ENCODE measurements at regions not wholly inside any gene's neighbourhood (a gene's known extent, or its start where the extent isn't known, plus 50 kb on each side); places are given as distances from the start of the nearest gene placed in this dataset.

DNA sequence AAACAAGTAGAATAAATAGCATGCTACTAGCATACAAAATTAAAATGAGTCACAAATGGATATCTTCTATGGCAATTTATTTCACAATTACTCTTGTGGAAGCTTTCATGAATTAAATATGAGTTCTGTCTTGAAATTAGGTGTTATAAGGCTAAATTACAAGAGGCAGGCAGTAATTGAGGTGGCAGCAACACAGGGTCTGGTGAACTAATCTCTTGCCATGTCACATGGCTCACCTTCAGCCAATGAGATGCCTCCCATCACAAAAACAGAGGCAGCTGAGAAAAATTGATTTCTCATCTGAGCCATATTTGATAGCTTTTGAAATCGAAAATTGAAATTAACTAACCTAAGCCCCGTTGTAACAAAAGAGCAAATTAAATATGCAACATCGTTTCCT, 268.8 kb downstream of the NR2F2 start:
- no peak overlapping the region for H3K9ac ChIP-seq (replicated peaks; ENCODE audit: extremely low read depth, insufficient read depth, low read length)
- H3K4me3 ChIP-seq (replicated peaks in 1 of 3; ENCODE audit: insufficient read depth in 1 of 3, low read depth in 1 of 3, low read length in 3 of 3) = no peak overlapping the region
- DNase-seq (ENCODE audit: low read depth, low spot score) (no peak), FAIRE-seq (no peak)
- POLR2A ChIA-PET = no interaction called here
- BruUV-seq (replicated peaks) = no TSS peak
- no peak overlapping the region for H3K27ac ChIP-seq (ENCODE audit: insufficient read depth, low read depth, low read length)
- H3K4me1 ChIP-seq (ENCODE audit: control insufficient read depth, extremely low read depth, insufficient read depth, low read length) = no peaks in the 10 kb centered on the region
- H3K36me3 ChIP-seq (ENCODE audit: control insufficient read depth in 2 of 2, extremely low read depth in 1 of 2, insufficient read depth in 2 of 2, low read length in 2 of 2) = no peaks in the 10 kb centered on the region
- intact Hi-C loops (cut with micrococcal nuclease) (no loop called here), dilution Hi-C loops (cut with MboI; ENCODE audit: extremely low pct_ligation_motif_present, low sequenced_read_pairs) (no loop called here)
- no peaks in the 10 kb centered on the region for H3K9me1 ChIP-seq (replicated peaks; ENCODE audit: control insufficient read depth, extremely low read depth, insufficient read depth, low read length)
- no peaks in the 10 kb centered on the region for H4K20me1 ChIP-seq (replicated peaks; ENCODE audit: control insufficient read depth, extremely low read depth, insufficient read depth, low read length)
- TF ChIP-seq, protein P1, sequence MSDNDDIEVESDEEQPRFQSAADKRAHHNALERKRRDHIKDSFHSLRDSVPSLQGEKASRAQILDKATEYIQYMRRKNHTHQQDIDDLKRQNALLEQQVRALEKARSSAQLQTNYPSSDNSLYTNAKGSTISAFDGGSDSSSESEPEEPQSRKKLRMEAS (IDR thresholded peaks at IDR 0.05; ENCODE audit: insufficient read depth, insufficient read length) = no peak
- TF ChIP-seq JUN (IDR thresholded peaks at IDR 0.05; ENCODE audit: borderline replicate concordance, insufficient read depth, insufficient read length, low read depth) (no peak), GATA2 (IDR thresholded peaks at IDR 0.05; ENCODE audit: insufficient read depth, insufficient read length, low read depth, low read length) (no peak), FOS (IDR thresholded peaks at IDR 0.05; ENCODE audit: borderline replicate concordance, insufficient read depth, low read length) (no peak), MYC (IDR thresholded peaks at IDR 0.05; ENCODE audit: low read depth, low read length) (no peak)
- H3K9me3 ChIP-seq (replicated peaks; ENCODE audit: control insufficient read depth, insufficient read depth, low read length) = no peaks in the 10 kb centered on the region
- no peak overlapping the region for H2AFZ ChIP-seq (ENCODE audit: low read depth, low read length)
- CTCF ChIA-PET = interaction anchor here (1.2 kb wide), 1 partner anchor 14 kb away, joined by 3 read pairs; no protein-coding TSS in a partner anchor
- H3K79me2 ChIP-seq (ENCODE audit: control insufficient read depth, insufficient read depth, low read length) = no peaks in the 10 kb centered on the region
- no peak overlapping the region for H3K4me2 ChIP-seq (ENCODE audit: insufficient read depth, low read length)
- H3K27me3 ChIP-seq (ENCODE audit: control insufficient read depth in 2 of 2, insufficient read depth in 2 of 2, low read length in 2 of 2) = no peaks in the 10 kb centered on the region

DNA sequence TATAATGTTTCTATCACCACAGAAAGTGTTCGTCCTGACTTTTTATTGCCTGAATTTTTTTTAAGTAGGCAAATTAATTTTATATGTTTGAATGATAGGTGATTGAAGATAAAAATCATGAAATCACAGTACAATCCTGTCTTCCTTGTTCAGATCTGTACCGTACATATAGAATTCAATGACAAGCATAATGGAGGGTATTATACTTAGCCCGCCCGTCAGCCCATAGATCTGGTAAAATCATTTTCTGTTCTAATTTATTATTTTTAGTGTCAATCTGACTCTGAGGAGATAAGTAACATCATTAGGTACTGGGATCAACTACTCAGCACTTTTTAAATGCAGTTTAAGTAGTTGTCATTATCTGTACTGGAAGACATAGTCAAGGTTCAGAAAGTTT, 269.9 kb downstream of the NR2F2 start:
- no peak overlapping the region for H3K4me2 ChIP-seq (ENCODE audit: insufficient read depth, low read length)
- intact Hi-C loops (cut with micrococcal nuclease) = no loop called here

More for the DNA sequence above, 269.9 kb downstream of the NR2F2 start:
- POLR2A ChIA-PET = no interaction called here
- no peaks in the 10 kb centered on the region for H3K9me1 ChIP-seq (replicated peaks; ENCODE audit: control insufficient read depth, extremely low read depth, insufficient read depth, low read length)
- H3K27ac ChIP-seq (ENCODE audit: insufficient read depth, low read depth, low read length) = no peak overlapping the region
- H3K27me3 ChIP-seq (ENCODE audit: control insufficient read depth in 2 of 2, insufficient read depth in 2 of 2, low read length in 2 of 2) = no peaks in the 10 kb centered on the region
- H3K4me1 ChIP-seq (ENCODE audit: control insufficient read depth, extremely low read depth, insufficient read depth, low read length) = no peaks in the 10 kb centered on the region
- H3K79me2 ChIP-seq (ENCODE audit: control insufficient read depth, insufficient read depth, low read length) = no peaks in the 10 kb centered on the region
- no peak overlapping the region for H3K4me3 ChIP-seq (replicated peaks in 1 of 3; ENCODE audit: insufficient read depth in 1 of 3, low read depth in 1 of 3, low read length in 3 of 3)
- dilution Hi-C loops (cut with MboI; ENCODE audit: extremely low pct_ligation_motif_present, low sequenced_read_pairs) = no loop called here
- no peaks in the 10 kb centered on the region for H3K9me3 ChIP-seq (replicated peaks; ENCODE audit: control insufficient read depth, insufficient read depth, low read length)
- CTCF ChIA-PET = no interaction called here
- FAIRE-seq (no peak), DNase-seq (ENCODE audit: low read depth, low spot score) (no peak)
- H2AFZ ChIP-seq (ENCODE audit: low read depth, low read length) = no peak overlapping the region
- TF ChIP-seq JUN (IDR thresholded peaks at IDR 0.05; ENCODE audit: borderline replicate concordance, insufficient read depth, insufficient read length, low read depth) (no peak), FOS (IDR thresholded peaks at IDR 0.05; ENCODE audit: borderline replicate concordance, insufficient read depth, low read length) (no peak), GATA2 (IDR thresholded peaks at IDR 0.05; ENCODE audit: insufficient read depth, insufficient read length, low read depth, low read length) (no peak), POLR2A (IDR thresholded peaks at IDR 0.05; ENCODE audit: low read depth, low read length) (no peak), MYC (IDR thresholded peaks at IDR 0.05; ENCODE audit: low read depth, low read length) (no peak), POLR2AphosphoS5 (IDR thresholded peaks at IDR 0.05; ENCODE audit: insufficient read depth, low read depth, low read length) (no peak), EZH2 (IDR thresholded peaks at IDR 0.05; ENCODE audit: borderline replicate concordance, low read depth, low read length, severe bottlenecking) (no peak)
- TF ChIP-seq, protein P1 (IDR thresholded peaks at IDR 0.05; ENCODE audit: insufficient read depth, insufficient read length) = no peak
- TF ChIP-seq, protein P2, sequence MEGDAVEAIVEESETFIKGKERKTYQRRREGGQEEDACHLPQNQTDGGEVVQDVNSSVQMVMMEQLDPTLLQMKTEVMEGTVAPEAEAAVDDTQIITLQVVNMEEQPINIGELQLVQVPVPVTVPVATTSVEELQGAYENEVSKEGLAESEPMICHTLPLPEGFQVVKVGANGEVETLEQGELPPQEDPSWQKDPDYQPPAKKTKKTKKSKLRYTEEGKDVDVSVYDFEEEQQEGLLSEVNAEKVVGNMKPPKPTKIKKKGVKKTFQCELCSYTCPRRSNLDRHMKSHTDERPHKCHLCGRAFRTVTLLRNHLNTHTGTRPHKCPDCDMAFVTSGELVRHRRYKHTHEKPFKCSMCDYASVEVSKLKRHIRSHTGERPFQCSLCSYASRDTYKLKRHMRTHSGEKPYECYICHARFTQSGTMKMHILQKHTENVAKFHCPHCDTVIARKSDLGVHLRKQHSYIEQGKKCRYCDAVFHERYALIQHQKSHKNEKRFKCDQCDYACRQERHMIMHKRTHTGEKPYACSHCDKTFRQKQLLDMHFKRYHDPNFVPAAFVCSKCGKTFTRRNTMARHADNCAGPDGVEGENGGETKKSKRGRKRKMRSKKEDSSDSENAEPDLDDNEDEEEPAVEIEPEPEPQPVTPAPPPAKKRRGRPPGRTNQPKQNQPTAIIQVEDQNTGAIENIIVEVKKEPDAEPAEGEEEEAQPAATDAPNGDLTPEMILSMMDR (IDR thresholded peaks at IDR 0.05; ENCODE audit: extremely low read depth in 1 of 2, insufficient read depth in 1 of 2, low read depth in 1 of 2, low read length in 2 of 2) = no peak
- no peaks in the 10 kb centered on the region for H3K36me3 ChIP-seq (ENCODE audit: control insufficient read depth in 2 of 2, extremely low read depth in 1 of 2, insufficient read depth in 2 of 2, low read length in 2 of 2)
- H3K9ac ChIP-seq (replicated peaks; ENCODE audit: extremely low read depth, insufficient read depth, low read length) = no peak overlapping the region
- no TSS peak for BruUV-seq (replicated peaks)
- H4K20me1 ChIP-seq (replicated peaks; ENCODE audit: control insufficient read depth, extremely low read depth, insufficient read depth, low read length) = no peaks in the 10 kb centered on the region

Measured in endothelial cell of umbilical vein (primary cell).